Astrocyte of the spinal cord (primary cell): ENCODE measurements at regions not wholly inside any gene's neighbourhood (a gene's known extent, or its start where the extent isn't known, plus 50 kb on each side); places are given as distances from the start of the nearest gene placed in this dataset.

Experiments
- DNase-seq: peaks from one replicate; pipeline ENCODE4 v3.0.0; 2011; ENCODE audit warnings: low read depth, low spot score
- H3K4me3 ChIP-seq: 2 replicates; pipeline ENCODE4 v1.5.1; 2011; ENCODE audit warnings: low read depth, mild to moderate bottlenecking, low read length, moderate library complexity
- in situ Hi-C: cut with HindIII; loops from 2 replicates; pipeline ENCODE4 v1.10.0; 2017; ENCODE audit warnings: low sequenced_read_pairs
- TF ChIP-seq, protein P1 (sequence below): IDR thresholded peaks from 2 replicates; pipeline ENCODE4 v1.5.1; 2012; ENCODE audit warnings: low read depth, mild to moderate bottlenecking, low read length, inconsistent platforms

DNA sequence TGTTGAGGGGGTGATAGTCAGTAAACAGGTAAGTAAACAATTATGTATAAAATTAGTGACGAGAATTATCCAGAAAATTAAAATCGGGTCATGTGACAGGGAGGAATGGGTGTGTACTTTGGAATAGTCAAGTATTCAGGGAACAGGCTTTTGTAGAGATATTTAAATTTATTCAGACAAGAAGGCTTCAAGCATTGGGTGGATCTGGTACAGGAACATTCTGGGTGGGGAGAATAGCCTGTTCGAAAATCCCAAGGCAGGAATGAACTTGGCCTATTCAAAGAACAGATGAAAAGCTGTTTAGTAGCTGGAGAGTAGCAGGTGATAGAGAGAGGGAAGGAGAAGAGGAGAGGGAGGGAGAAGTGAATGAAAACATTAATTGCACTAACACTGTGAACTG is 448.9 kb upstream of the FZD8 start:
- no peak overlapping the region for H3K4me3 ChIP-seq
- in situ Hi-C loops = no loop called here
- TF ChIP-seq, protein P1, sequence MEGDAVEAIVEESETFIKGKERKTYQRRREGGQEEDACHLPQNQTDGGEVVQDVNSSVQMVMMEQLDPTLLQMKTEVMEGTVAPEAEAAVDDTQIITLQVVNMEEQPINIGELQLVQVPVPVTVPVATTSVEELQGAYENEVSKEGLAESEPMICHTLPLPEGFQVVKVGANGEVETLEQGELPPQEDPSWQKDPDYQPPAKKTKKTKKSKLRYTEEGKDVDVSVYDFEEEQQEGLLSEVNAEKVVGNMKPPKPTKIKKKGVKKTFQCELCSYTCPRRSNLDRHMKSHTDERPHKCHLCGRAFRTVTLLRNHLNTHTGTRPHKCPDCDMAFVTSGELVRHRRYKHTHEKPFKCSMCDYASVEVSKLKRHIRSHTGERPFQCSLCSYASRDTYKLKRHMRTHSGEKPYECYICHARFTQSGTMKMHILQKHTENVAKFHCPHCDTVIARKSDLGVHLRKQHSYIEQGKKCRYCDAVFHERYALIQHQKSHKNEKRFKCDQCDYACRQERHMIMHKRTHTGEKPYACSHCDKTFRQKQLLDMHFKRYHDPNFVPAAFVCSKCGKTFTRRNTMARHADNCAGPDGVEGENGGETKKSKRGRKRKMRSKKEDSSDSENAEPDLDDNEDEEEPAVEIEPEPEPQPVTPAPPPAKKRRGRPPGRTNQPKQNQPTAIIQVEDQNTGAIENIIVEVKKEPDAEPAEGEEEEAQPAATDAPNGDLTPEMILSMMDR = no peak
- no peak for DNase-seq

DNA sequence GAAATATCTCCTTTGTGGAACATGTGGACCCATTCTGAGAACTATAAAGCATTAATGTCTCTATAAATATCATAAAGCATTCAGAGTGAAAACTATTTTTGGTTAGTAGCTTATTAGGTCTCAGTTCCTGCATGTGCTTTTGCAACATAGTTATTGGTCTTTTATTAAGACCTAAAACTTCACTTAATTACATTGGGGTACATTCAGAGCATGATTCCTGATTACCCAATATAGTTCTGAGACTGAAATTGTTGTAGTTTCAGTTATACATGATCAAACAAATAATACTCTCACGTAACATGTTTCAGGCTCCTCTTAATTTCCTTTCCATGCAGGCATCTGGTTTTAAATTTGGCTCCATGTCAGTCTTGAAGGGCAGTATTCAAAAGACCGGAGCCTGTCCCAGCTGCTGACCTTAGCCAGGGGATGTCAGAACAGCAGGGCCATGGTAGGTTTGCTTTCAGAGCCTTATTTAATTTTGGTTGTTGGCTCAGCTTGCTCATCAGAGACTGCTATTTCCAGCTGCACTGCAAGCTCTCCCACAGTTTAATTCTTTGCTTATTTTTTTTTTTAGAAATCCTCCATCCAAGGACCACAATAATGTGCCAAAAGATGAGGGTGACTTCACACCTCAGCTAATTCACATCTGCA is 447.8 kb upstream of the FZD8 start:
- TF ChIP-seq, protein P1 = no peak
- in situ Hi-C loops = no loop called here

DNA sequence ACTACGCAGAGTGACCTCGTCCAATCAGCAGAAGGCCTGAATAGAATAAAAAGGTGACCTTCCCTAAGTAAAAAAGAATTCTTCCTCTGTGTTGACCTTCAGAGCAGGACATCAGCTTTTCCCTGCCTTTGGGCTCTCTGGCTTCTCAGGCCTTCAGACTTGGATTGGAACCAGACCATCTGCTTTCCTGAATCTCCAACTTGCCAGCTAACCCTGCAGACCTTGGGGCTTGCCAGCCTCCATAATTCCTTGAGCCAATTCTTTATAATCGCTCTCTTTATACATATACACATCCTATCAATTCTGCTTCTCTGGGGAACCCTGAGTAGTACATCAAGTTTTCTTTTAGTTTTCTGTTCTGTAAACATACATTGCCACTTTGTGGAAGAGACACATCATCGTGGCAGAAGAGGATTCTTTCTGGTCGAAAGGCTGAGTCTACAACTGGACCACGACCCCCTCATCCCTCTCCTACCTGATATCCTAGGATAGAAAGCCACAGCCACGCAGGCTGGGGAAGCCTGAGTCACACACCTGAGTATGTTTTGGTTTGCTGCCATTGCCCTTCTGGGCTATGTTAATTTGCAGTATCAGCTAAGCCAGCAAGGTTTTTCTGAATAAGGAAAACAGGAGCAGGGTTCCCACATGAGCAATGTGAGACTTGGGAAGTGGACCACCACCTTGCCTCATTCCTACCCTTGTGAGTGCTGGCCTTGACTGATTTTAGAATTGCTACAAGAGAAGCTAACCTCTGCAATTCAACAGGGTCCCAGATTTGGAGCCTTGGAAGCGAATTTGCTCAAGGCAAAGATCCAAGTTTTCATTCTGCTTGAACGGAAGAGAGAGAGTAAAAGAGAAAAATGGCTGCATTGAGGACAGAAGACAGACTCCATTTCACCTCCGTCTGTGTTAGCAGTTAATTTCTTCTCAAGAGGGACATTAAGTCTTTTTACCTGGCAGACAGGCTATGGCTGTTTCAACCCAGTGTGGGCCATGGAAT is 445.2 kb upstream of the FZD8 start:
- DNase-seq = no peak
- in situ Hi-C loops = no loop called here
- no peak overlapping the region for H3K4me3 ChIP-seq
- TF ChIP-seq, protein P1 = no peak

More for the DNA sequence above, 447.8 kb upstream of the FZD8 start:
- no peak for DNase-seq
- H3K4me3 ChIP-seq = no peak overlapping the region

DNA sequence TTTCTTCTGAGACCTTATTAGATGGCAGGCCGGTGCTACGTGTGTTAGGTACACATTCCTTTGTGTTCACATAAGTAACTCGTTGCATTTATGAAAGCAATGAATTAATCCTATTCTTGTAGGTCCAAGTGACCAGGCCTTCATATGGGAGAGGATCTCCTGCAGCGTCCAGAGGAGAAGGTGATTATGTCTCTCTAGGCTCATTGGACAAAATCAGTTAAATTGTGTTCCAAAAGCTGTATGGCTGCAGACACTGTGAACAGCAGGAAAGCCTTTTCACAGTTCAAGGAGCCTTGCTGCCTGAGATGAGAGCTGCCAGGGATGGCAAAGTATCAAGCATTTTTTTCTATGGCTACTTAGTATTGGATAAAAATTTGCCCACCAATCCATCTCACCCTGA is 433.1 kb upstream of the FZD8 start:
- TF ChIP-seq, protein P1 = no peak
- in situ Hi-C loops = no loop called here
- DNase-seq = no peak
- H3K4me3 ChIP-seq = no peak overlapping the region

DNA sequence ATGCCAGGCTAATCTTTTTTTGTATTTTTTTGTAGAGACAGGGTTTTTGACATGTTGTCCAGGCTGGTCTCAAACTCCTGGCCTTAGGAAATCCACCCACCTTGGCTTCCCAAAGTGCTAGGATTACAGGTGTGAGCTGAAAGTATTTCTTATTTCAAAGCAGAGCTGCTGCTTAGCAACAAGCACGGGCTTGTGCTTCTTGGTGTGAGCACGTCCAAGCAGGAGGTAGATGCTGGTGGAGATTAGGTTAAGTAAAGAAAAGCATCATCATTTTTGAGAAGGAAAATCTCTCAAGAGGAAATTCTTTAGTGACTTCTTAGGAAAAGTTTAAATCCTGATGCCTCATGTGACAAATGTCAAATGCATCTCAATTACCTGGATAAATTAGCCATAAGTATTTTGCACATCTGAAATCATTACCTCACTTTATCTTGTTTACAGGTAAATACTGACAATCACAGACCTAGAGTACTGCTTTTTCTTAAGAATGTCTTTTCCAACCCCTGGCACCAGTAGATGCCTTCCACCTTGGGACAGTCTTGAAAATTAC is 431.8 kb upstream of the FZD8 start:
- in situ Hi-C loops = no loop called here
- no peak overlapping the region for H3K4me3 ChIP-seq
- DNase-seq = no peak
- TF ChIP-seq, protein P1 = no peak

DNA sequence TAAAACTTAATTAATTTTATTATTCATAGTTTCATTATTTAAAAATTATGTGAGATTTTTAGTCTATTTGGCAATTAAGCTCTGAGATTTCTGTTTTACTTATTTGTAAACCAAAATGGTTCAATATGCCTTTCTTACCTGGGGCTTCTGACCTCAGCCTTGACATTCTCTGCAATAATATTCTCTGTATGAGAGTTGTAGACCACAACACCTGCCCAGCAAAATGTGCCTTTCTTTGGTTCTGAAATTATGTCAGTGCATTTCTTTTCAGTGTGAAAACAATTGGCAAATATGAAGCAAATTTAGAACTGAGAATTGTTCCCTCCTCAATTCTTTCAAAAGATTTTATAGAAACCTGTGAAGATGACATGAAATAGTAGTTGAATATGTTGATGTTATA is 426.4 kb upstream of the FZD8 start:
- DNase-seq = no peak
- TF ChIP-seq, protein P1 = no peak
- H3K4me3 ChIP-seq = no peak overlapping the region
- in situ Hi-C loops = no loop called here
